Hematopoietic multipotent progenitor cell treated with erythropoietin and hydrocortisone succinate and interleukin-3 and kit ligand, for 4 days (in vitro differentiated cells): ENCODE measurements at regions not wholly inside any gene's neighbourhood (a gene's known extent, or its start where the extent isn't known, plus 50 kb on each side); places are given as distances from the start of the nearest gene placed in this dataset.
"Not testable (repeated sequence)": the region's sequence is repeated elsewhere in the genome, so short reads cannot be mapped to it uniquely, and the experiment has no call there.

Experiments used
- DNase-seq: peaks from one replicate; pipeline ENCODE4 v3.0.0-alpha.2; 2015

- peak; percentile 17 for DNase-seq
Measured at GRCh38 chr1:113269168-113269963, 120.9 kb upstream of the MAGI3 start.

GRCh38 chr1:113271039-113271438 is 119.3 kb upstream of the MAGI3 start:
- DNase-seq = no peak

DNA sequence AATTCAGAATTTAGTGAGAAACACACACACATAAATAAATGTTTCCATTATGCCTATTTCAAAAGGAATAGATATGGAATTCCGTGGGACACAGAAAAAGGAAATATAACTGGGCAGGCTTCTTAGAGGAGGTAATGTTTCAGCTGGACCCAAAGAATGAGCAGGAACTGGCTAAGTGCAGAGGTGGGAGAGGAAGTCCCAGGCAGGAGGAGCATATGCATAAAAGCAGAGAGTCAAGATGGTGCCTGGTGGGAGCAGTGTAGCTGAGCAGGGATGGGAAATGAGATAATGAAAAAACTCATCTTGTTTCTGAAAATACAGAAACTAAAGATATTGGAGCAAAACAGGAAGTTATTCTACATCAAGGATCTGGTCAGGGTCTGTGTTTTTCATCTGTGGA is 115.2 kb upstream of the MAGI3 start:
- no peak for DNase-seq

DNA sequence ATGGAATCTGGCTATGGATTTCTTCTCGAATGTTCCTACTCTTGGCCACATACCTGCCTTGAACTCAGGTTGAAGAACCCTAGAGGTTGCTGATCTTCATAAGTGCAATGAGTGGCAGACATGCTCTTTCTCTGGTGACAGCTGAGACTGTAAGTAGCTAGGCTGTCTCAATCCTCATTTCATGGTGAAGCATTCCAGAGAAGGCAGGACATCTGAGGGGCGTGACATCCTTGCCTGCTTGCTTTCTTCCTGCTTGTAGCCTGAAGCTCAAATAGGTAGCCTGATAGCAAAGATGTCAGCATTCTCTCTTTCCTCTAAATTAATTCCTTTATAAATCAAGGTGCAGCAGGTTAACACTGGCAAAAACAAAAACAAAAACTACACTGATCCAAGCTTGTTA is 114.6 kb upstream of the MAGI3 start:
- no peak for DNase-seq

DNA sequence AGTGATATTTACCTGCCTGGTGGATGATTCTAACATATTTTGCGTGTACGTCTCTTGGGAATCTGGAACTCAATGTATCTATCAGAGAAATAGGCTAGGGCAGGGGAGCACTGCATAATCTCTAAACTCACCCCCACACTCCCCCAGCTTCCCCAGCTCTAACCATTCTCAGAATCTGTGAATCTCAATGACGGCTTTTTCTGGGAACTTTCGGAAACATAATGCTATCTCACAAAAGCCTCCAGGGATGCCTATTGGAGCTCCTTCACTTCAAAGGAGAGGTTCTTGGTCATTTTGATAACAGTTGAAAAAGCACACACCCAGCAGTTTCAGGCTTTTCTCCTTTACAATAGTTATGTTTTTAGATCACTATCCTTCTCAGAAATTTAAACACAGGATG is 113.8 kb upstream of the MAGI3 start:
- DNase-seq = no peak

DNA sequence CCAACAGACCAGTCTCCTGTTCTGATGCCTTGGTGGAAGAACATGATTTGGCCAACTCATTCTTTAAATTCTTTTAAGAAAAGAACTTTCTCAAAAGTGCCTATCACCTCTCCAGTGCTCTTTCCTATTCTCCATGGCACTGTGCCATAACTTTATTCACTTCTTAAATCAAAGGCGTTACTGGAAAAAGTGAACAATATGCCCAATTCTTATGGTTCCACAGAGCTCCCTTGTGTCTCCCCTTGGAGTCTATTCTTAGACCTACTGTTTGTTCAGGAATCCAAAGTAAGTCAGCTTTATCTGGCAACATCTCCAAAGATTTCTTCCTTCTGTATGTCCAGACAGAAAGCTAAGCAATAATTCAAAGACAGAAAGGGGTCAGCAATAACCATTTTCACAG is 111.9 kb upstream of the MAGI3 start:
- DNase-seq = no peak

DNA sequence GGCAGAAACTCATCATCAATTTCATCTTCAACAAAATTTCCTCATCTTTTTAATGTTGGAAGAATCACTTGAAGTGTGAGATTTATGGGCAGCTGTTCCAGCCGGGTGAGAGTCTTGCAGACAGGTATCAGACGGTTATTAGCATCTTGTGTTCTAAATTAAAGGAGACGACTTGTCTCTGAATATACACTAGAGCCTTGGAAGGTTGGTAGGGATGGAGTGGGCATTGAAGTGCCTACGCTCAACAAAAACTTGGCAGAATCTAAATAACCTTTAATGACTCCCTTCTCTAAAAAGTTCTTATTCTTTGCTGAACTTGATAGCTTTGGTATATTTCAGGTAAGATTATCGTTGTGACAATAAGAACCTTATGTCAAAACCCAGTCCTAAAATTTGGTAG is 111.5 kb upstream of the MAGI3 start:
- no peak for DNase-seq

DNA sequence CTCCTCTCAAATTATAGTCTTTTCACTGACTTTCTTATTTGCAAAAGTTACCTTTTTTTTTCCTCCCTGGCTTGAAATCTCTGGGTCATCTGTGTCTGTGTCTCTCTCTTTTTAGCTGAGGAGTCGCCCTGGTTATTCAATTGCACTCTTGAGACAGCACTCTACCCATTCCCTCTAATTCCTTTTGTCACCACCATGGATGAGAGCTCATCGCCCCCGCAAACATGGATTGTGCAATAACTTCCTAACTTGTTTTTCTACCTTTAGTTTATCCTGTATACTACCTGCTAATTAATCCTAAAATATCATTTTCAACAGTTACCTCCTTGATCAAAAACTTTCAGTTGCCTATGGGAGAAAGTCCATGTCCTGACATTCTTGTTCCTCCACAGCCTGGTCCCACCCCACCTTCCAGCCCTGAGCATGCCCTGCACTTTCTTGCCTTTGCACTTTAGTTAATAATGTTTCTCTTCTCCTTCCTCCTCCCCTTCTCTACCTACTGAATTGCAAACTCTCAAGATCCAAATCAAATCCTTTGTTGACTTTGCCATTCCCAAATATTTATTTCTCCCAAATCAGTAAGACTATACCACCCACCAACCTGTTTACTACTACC is 110.4 kb upstream of the MAGI3 start:
- no peak for DNase-seq

- no peak for DNase-seq
Measured at GRCh38 chr1:113280581-113280980, 109.7 kb upstream of the MAGI3 start.

DNA sequence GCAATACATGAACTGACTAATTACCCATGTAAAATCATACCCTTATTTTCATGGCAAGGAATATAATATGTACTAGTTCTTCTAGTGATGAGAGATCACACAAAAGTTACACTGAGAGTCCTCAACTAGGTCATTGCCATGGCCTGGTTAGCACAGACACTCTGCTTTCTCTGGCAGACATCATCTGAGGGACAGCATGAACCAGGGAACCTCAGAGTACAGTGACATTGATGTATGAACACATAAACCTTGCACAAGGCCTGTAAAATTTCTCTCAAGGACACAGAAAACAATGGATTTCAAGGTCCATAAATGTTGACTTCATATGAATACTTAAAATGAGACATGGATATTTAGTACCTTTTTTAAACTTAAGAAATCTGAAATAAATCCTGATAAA is 108.8 kb upstream of the MAGI3 start:
- no peak for DNase-seq

- DNase-seq = no peak
Measured at GRCh38 chr1:113282008-113282892, 108.1 kb upstream of the MAGI3 start.

DNA sequence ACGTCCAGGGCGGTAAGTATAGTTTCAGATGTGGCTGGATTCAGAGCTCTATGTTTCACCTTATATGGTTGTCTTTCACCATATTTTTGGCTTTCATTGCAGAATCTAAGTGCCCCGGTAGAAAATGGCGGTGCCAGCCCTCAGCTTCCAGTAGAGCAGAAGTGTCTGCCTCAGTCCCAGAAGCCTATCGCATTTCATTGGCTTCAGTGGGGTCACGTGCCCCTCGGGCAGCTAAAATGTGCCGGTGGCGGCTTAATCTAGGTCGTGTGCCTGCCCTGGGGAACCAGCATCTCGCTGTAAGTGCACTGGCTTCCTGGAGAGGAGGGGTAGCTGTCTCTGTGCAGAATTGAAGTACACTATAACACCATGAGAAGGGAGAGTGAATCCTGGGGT is 107.4 kb upstream of the MAGI3 start:
- DNase-seq = no peak

- no peak for DNase-seq
Measured at GRCh38 chr1:113283914-113284313, 106.4 kb upstream of the MAGI3 start.

DNA sequence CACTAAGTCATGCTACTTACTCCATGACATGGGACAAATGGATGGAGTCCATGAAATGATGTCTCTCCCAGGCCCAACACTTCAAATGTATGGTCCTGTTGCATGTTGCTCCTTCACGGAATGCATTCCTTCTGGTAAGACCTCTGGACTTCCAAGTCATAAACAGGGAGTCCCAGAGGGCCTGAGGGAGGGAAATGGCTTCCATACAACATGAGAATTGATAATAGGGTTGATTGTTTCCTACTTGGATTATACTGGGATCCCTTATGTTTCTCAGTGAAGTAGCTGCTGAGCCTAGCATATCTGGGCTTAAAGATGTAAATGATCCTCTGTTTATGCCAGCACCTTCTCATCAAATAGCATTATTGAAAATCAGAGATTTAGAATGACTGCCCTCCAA is 104.2 kb upstream of the MAGI3 start:
- no peak for DNase-seq

DNA sequence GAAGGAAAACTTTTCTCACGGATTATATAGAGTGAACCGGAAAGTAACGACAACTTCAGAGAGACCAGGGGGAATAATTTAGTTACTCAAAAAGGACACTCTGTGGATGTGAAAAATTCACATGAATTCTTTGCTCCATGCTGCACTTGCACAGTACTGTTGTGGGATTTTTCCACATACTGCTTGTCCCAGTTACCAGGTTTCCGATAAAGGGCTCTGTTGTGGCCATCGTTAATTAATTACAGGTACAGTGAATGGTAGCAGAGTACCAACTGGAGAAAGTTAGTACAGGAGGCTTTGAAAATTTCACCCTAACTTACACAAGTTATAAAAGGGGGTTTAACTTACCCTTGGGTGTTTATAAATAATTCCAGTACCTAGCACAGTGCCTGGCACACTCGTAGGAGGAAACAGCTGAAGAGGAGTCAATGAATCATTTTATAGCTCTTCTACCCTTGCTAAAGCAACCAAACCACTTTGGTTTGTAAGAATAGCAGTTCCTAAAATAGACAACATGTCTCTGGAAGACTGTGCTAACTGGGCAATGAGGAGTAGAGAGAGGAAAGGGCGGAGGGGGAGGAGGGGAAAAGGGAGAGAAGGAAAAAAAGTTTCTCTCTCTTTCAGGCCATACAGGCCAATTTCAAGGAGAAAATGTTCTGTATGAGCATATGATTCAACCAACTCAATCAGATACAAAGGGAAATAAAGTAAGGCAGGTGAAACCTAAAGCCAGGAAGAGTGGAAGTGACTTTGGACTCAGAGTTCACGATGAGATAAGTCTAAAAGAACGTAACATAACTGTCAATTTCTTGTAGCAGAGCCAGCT is 98.3 kb upstream of the MAGI3 start:
- no peak for DNase-seq

GRCh38 chr1:113292603-113293255 is 97.6 kb upstream of the MAGI3 start:
- no peak for DNase-seq

- no peak for DNase-seq
Measured at GRCh38 chr1:113293256-113293626, 97.1 kb upstream of the MAGI3 start.

- peak; percentile 4 for DNase-seq
Measured at GRCh38 chr1:113297749-113298148, 92.6 kb upstream of the MAGI3 start.

GRCh38 chr1:113298941-113299340 is 91.4 kb upstream of the MAGI3 start:
- DNase-seq = no peak

DNA sequence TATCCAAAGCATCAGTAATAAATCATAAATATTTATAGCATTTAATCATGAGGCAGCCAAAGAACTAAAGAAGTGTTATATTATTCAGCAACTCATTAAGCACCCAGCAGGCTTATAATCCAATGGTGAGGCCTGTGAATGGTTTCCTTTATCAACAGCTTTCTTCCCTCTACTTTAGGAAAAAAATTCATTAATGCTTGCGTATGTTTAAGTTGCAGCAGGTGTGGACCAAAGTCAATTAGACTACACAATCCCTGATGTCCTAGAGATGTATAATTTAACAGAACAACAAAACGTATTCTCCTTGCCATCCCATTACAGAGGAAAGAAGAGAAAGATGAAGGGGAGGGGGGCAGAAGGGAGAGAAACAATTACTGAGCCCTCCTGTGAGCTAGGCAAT is 87.7 kb upstream of the MAGI3 start:
- DNase-seq = no peak

- no peak for DNase-seq
Measured at GRCh38 chr1:113303267-113303666, 87.0 kb upstream of the MAGI3 start.

- not testable (repeated sequence) for DNase-seq
Measured at GRCh38 chr1:113305029-113305428, 85.3 kb upstream of the MAGI3 start.
